PFSK-1 (cell line): ENCODE measurements at regions not wholly inside any gene's neighbourhood (a gene's known extent, or its start where the extent isn't known, plus 50 kb on each side); places are given as distances from the start of the nearest gene placed in this dataset.

Source experiments
- FOXP2 ChIP-seq: optimal IDR thresholded peaks from 2 replicates; pipeline ENCODE3; 2011; ENCODE audit warnings: borderline replicate concordance, control low read depth, inconsistent platforms; ENCODE audit not compliant: insufficient read depth; ENCODE audit errors: extremely low read length, extremely low read depth
- POLR2AphosphoS5 ChIP-seq: IDR thresholded peaks from 2 replicates; pipeline ENCODE4 v1.6.1; 2012; ENCODE audit warnings: low read depth, mild to moderate bottlenecking, control low read depth, low read length, moderate library complexity
- SIN3A ChIP-seq: IDR thresholded peaks from 2 replicates; pipeline ENCODE4 v1.6.1; 2012; ENCODE audit warnings: mild to moderate bottlenecking, low read length, moderate library complexity, borderline replicate concordance; ENCODE audit not compliant: insufficient read depth
- TAF1 ChIP-seq: IDR thresholded peaks from 2 replicates; pipeline ENCODE4 v1.6.1; 2012; ENCODE audit warnings: low read length, control low read depth, borderline replicate concordance; ENCODE audit not compliant: insufficient read depth
- TF ChIP-seq, protein P1 (sequence below), 2 experiments: IDR thresholded peaks; 2 replicates each; pipeline versions ENCODE4 v1.6.1 to v1.8.0; 2011 to 2012; ENCODE audit warnings: low read depth in 2 of 2, low read length in 2 of 2, control low read depth in 1 of 2, inconsistent platforms in 1 of 2, mild to moderate bottlenecking in 1 of 2, moderate library complexity in 1 of 2; ENCODE audit not compliant: insufficient read depth in 1 of 2

DNA sequence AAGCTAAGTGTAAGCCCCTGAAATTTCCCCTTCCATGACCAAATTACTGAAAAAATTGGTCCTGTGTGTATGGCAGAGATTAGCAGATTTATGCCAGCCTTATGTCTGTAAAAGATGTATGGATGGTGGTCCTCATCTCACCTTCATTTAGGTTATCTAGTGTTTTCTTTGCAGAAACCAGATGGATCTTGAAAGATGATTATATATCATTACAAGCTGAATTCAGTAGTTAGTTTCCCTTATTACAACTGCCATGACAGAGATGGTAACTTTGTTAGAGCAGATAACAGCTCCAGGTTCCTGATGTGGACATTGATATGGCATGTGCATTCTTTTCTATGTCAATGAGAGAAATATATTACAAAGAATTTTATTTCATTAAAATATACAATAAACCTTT is 1403.2 kb upstream of the CDH6 start:
- TF ChIP-seq SIN3A, result no peak
- no peak for TF ChIP-seq POLR2AphosphoS5
- TF ChIP-seq, protein P1, sequence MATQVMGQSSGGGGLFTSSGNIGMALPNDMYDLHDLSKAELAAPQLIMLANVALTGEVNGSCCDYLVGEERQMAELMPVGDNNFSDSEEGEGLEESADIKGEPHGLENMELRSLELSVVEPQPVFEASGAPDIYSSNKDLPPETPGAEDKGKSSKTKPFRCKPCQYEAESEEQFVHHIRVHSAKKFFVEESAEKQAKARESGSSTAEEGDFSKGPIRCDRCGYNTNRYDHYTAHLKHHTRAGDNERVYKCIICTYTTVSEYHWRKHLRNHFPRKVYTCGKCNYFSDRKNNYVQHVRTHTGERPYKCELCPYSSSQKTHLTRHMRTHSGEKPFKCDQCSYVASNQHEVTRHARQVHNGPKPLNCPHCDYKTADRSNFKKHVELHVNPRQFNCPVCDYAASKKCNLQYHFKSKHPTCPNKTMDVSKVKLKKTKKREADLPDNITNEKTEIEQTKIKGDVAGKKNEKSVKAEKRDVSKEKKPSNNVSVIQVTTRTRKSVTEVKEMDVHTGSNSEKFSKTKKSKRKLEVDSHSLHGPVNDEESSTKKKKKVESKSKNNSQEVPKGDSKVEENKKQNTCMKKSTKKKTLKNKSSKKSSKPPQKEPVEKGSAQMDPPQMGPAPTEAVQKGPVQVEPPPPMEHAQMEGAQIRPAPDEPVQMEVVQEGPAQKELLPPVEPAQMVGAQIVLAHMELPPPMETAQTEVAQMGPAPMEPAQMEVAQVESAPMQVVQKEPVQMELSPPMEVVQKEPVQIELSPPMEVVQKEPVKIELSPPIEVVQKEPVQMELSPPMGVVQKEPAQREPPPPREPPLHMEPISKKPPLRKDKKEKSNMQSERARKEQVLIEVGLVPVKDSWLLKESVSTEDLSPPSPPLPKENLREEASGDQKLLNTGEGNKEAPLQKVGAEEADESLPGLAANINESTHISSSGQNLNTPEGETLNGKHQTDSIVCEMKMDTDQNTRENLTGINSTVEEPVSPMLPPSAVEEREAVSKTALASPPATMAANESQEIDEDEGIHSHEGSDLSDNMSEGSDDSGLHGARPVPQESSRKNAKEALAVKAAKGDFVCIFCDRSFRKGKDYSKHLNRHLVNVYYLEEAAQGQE (IDR thresholded peaks at IDR 0.05; ENCODE audit: insufficient read depth in 1 of 2, low read depth in 2 of 2, low read length in 2 of 2), result no peak
- TF ChIP-seq FOXP2, result no peak
- no peak for TF ChIP-seq TAF1
